Right ventricle myocardium superior (tissue), 1 donor: ENCODE measurements at regions not wholly inside any gene's neighbourhood (a gene's known extent, or its start where the extent isn't known, plus 50 kb on each side); places are given as distances from the start of the nearest gene placed in this dataset.

Source experiments
- ATAC-seq: fragments of 200-7000 bp; cut with Tn5 transposase; one replicate; pipeline ENCODE4 v1.9.1; 2020; ENCODE audit warnings: mild to moderate bottlenecking; ENCODE audit not compliant: poor library complexity
- DNase-seq: peaks from one replicate; pipeline ENCODE4 v3.0.0-alpha.2; 2020
- intact Hi-C: fragments of 100-400 bp; cut with DNase I; formaldehyde crosslinking; loops from one replicate; pipeline ENCODE4 v1.11.2; 2022
- donor health status: DM: no; HTN: yes; CAD: no; lungs with severe emphysema.

GRCh38 chr5:62969409-62970120 is 390.9 kb downstream of the LRRC70 start:
- DNase-seq, result no peak
- ATAC-seq, result no peak
- intact Hi-C loops, result no loop called here

- intact Hi-C loops, result no loop called here
- ATAC-seq (no peak), DNase-seq (no peak)
These were observed 385.8 kb downstream of the LRRC70 start for GRCh38 chr5:62964428-62964827.

GRCh38 chr5:62960781-62961180 is 382.2 kb downstream of the LRRC70 start:
- ATAC-seq (no peak), DNase-seq (no peak)
- intact Hi-C loops, result no loop called here

- no peak for ATAC-seq
- intact Hi-C loops, result no loop called here
- no peak for DNase-seq
These were observed 378.0 kb downstream of the LRRC70 start for GRCh38 chr5:62956597-62956996.

- no peak for DNase-seq
- ATAC-seq, result no peak
- intact Hi-C loops, result no loop called here
These were observed 376.0 kb downstream of the LRRC70 start for GRCh38 chr5:62954578-62954977.

GRCh38 chr5:62948301-62948700 is 369.7 kb downstream of the LRRC70 start:
- no peak for ATAC-seq
- no peak for DNase-seq
- intact Hi-C loops, result no loop called here

- DNase-seq (no peak), ATAC-seq (no peak)
- intact Hi-C loops, result no loop called here
These were observed 363.8 kb downstream of the LRRC70 start for GRCh38 chr5:62942384-62942783.

GRCh38 chr5:62938927-62939326 is 360.3 kb downstream of the LRRC70 start:
- no peak for ATAC-seq
- intact Hi-C loops, result no loop called here
- no peak for DNase-seq

GRCh38 chr5:62937661-62938558 is 359.3 kb downstream of the LRRC70 start:
- intact Hi-C loops, result no loop called here
- no peak for DNase-seq
- no peak for ATAC-seq

- intact Hi-C loops, result no loop called here
- no peak for ATAC-seq
These were observed 357.0 kb downstream of the LRRC70 start for GRCh38 chr5:62935660-62936059.

GRCh38 chr5:62934319-62934718 is 355.7 kb downstream of the LRRC70 start:
- ATAC-seq, result no peak
- intact Hi-C loops, result no loop called here
- DNase-seq, result no peak

More at GRCh38 chr5:62935660-62936059, 357.0 kb downstream of the LRRC70 start:
- DNase-seq, result no peak

- no peak for DNase-seq
- intact Hi-C loops, result no loop called here
- ATAC-seq, result no peak
These were observed 354.6 kb downstream of the LRRC70 start for GRCh38 chr5:62933261-62933660.

- DNase-seq (no peak), ATAC-seq (no peak)
- intact Hi-C loops, result no loop called here
These were observed 352.7 kb downstream of the LRRC70 start for GRCh38 chr5:62931153-62931950.

GRCh38 chr5:62922191-62922590 is 343.6 kb downstream of the LRRC70 start:
- ATAC-seq (no peak), DNase-seq (no peak)
- intact Hi-C loops, result no loop called here

GRCh38 chr5:62920856-62921255 is 342.2 kb downstream of the LRRC70 start:
- intact Hi-C loops, result no loop called here
- no peak for DNase-seq
- ATAC-seq, result no peak

GRCh38 chr5:62909326-62909725 is 330.7 kb downstream of the LRRC70 start:
- no peak for ATAC-seq
- no peak for DNase-seq
- intact Hi-C loops, result no loop called here

- no peak for DNase-seq
- intact Hi-C loops, result no loop called here
- no peak for ATAC-seq
These were observed 323.5 kb downstream of the LRRC70 start for GRCh38 chr5:62902126-62902525.

GRCh38 chr5:62900976-62901375 is 322.4 kb downstream of the LRRC70 start:
- DNase-seq (no peak), ATAC-seq (no peak)
- intact Hi-C loops, result no loop called here

- ATAC-seq, result no peak
- DNase-seq, result no peak
- intact Hi-C loops, result no loop called here
These were observed 317.7 kb downstream of the LRRC70 start for GRCh38 chr5:62896121-62896893.
